DMS53 (cell line): ENCODE measurements at regions not wholly inside any gene's neighbourhood (a gene's known extent, or its start where the extent isn't known, plus 50 kb on each side); places are given as distances from the start of the nearest gene placed in this dataset.
A peak's percentile ranks its signal among the peaks of the same experiment; 100 is the strongest.

Experiments
- DNase-seq: peaks from one replicate; lab custom pipeline; 2025; lab: John Stamatoyannopoulos, UW

- no peak for DNase-seq
Observed at GRCh38 chrX:14476205-14476604, 53.1 kb upstream of the GLRA2 start.

- DNase-seq, result no peak
Observed at GRCh38 chrX:14449773-14450172, 79.6 kb upstream of the GLRA2 start.

- DNase-seq, result no peak
Observed at GRCh38 chrX:14448406-14448805, 80.9 kb upstream of the GLRA2 start.

GRCh38 chrX:14440106-14440505 is 89.2 kb upstream of the GLRA2 start:
- no peak for DNase-seq

GRCh38 chrX:14427614-14428013 is 101.7 kb upstream of the GLRA2 start:
- DNase-seq, result no peak

- DNase-seq, result no peak
Observed at GRCh38 chrX:14420841-14421240, 108.5 kb upstream of the GLRA2 start.

GRCh38 chrX:14412686-14413085 is 116.7 kb upstream of the GLRA2 start:
- no peak for DNase-seq

DNA sequence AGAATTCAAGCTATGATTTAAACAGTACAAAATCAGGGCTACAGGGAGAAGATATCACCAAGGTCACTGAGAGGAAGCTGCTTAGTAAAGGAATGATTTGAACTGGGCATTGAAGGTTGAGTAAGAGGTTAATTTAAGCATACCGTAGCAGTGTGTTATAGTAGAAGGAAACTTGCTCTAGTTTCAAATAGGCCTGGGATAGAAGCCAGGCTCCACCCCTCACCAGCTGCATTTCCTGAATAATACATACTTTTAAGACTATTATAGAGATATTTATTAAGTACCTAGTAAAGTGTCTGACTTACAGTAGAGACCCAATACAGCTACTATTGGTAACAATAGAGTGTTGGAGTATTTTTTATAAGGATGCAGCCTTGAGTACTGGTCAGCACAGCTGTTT is 118.0 kb upstream of the GLRA2 start:
- DNase-seq, result no peak

DNA sequence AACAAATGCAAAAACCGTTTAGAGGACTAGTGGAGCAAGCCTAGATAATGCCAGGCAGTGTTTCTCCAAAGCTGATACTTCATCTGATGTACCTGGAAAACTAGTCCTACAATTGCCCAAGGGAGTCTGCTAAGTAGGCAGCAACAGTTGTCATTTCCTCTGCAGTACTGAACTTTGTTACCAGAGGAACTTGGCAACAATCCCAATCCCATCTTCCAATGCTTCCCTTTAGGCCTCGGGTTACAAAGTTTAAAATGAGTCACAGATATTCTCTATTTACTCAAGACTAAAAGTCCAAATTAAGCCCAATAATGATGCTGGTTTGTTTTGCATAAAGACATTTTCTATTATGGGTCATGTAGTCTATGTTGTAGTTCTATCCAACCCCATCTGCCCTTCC is 120.0 kb upstream of the GLRA2 start:
- peak; percentile 34 for DNase-seq

GRCh38 chrX:14406225-14406624 is 123.1 kb upstream of the GLRA2 start:
- DNase-seq, result no peak

GRCh38 chrX:14398725-14399124 is 130.6 kb upstream of the GLRA2 start:
- no peak for DNase-seq

GRCh38 chrX:14389682-14390081 is 139.7 kb upstream of the GLRA2 start:
- DNase-seq, result no peak

GRCh38 chrX:14386981-14387380 is 142.4 kb upstream of the GLRA2 start:
- no peak for DNase-seq

DNA sequence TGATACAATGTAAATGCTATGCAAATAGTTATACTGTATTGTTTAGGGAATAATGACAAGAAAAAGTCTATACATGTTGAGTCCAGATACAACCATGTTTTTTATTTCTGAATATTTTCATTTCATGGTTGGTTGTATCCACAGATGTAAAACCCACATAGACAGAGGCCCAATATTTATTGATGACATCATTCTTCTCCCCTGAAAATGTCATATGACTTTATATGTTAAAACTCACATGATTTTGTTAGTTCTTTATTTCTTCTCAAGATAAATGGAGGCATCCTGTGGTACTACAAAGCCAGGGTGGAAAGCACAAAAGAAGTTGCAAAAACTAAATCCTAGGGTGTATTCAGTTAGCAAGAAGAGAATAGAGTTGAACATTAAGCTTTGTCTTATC is 149.3 kb upstream of the GLRA2 start:
- DNase-seq, result no peak

- no peak for DNase-seq
Observed at GRCh38 chrX:14377427-14377826, 151.9 kb upstream of the GLRA2 start.

DNA sequence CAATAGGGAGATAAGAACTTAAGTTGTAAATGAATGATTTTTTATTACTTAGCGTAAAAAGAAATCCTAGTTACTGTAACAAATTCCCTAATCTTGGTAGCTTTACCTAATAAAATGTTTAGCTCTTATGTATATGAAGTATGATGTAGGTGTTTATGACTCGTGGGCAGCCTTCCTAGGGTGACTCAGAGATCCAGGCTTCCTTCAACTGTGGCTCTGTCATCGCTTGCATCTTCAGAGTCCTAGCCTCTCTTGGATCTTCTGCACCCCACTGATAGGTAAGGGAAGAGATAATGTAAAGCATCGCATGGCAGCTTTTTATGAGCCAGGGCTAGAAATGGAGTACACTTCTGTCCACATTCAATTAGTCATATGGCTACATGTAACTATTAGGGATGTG is 165.6 kb upstream of the GLRA2 start:
- no peak for DNase-seq

- no peak for DNase-seq
Observed at GRCh38 chrX:14362721-14363120, 166.6 kb upstream of the GLRA2 start.

- no peak for DNase-seq
Observed at GRCh38 chrX:14361435-14361834, 167.9 kb upstream of the GLRA2 start.

DNA sequence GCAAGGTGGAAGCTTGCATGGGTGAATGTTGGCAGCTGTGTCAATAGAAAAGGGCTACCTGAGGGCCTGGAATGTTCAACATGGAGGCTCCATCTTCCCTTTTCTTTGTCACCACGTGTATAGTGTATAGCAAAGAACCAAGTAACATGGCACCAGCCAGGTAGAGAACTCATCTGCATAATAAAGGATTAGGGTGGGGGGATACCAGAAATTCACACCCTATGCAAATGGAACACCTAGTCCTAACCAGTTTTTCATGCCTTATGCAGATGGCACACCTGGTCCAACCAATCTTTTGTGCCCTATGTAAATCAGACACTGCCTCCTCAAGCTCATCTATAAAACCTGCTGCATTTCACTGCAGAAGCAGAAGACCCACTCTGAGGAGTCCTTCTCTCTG is 169.6 kb upstream of the GLRA2 start:
- DNase-seq, result peak; percentile 44

DNA sequence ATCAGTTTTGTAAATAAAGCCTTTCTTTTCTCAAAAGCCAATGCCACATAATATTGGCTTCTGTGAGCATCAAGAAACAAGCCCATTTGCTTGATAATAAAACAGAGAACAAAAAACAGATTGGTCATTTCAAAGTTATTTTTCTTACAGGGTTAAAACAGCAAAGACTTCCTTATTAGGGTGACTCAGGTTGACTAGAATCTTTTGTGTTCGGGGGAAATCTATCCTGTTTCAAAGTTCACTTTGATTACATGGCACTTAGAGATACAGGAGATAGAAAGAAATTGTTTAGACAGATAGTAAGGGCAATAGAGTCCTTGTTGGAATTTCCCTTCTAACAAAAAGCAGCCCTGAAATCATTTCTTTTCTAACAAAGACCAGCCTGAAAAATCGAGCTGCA is 170.0 kb upstream of the GLRA2 start:
- no peak for DNase-seq

DNA sequence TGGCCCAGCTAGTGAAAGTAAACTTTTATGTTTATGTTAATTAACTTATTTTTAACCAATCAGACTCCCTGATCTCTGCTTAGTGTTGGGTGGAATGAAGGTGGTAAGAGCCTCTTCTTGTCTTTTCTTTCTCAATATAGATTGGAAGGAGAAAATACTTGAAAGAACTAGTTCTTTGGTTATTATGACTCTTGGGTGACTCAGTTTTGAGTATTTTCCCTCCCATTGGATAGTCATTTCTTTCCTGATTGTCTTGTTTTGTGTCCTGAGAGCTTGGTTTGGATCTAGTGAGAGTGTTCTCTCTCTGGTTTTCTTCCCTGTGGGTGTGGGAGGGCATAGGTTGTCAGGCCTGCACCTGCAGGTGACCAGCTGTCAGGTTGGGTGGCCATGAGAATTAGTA is 172.0 kb upstream of the GLRA2 start:
- DNase-seq, result no peak

DNA sequence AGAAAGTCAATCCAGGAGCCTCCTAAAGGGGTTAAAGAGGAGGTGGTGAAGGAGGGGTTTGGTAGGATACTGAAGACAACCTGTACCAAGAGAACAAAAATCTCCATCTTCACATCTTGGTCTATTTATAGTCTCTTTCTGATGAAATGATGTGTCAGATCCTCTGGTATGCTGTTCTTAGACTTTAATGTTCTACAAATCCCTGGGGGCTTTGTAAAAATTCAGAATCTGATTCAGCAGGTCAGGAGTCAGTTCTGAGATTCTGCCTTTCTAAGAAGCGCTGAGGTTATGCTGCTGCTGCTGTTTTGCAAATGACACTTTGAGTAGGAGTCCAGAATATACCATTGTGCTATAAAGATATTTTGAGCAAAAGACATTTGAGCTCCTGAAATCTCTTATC is 172.9 kb upstream of the GLRA2 start:
- no peak for DNase-seq

DNA sequence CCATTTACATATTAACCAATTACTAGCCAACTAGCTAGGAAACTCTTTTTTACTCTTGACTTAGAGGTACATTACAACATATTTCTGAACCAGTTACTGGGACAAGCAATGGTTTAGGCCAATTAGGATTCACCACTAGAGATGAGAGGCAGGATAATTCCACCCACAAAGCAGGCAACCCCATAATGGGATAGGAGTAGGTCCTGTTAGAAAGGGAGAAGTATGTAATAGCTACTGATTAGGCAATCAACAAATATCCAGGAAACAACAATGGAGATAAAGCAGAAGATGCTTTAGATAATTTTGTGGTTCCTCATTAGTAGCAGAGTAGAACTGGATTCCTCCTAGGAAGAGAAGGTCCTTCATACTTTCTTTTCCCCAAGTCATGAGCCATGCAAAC is 173.8 kb upstream of the GLRA2 start:
- DNase-seq, result no peak

DNA sequence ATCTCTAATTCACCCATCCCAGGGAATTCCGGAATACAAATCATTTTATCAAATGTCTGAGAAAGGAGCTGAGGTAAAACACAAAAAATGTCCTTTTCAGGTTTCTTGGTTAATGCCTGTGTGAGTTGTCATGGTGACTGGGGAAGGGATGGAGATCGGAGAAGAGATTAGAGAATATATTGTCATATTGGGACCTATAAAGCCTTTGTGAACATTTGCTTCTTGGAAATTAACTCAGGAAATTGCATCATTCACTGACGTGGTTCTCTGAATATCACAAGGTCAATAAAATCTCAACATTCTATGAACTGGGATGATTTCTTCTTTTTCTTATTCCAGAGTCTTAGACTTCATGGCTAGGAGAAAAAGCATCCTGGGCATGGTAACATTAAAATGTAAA is 174.8 kb upstream of the GLRA2 start:
- no peak for DNase-seq

DNA sequence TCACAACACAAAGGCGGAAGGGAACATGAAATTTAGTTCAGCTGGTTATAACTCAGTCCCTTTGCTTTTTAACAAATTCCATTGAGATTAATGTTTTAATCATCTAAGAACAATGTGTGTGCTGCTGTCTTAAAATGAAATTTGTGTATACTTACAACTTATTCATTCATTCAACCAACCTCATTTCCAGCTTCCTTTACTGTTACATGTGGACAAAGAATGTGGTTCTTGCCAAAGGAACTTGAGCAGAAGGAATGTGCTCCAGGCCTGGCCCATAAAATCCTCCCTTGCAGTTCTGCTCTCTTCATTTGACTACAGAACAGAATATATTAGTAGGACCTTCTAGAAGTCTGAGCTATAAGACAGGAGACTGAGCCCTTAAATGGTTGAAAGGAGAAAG is 176.8 kb upstream of the GLRA2 start:
- no peak for DNase-seq
